Mesenchymal stem cell (in vitro differentiated cells and primary cell): ENCODE measurements at regions not wholly inside any gene's neighbourhood (a gene's known extent, or its start where the extent isn't known, plus 50 kb on each side); places are given as distances from the start of the nearest gene placed in this dataset.

ENCODE experiments used
- DNase-seq: peaks from one replicate; pipeline ENCODE4 v3.0.0-alpha.2; 2013
- H2AFZ ChIP-seq: one replicate; pipeline ENCODE4 v1.6.1; 2013; ENCODE audit warnings: low read depth, mild to moderate bottlenecking, control low read depth, inconsistent platforms, low read length, moderate library complexity
- H2AK5ac ChIP-seq: 2 replicates; pipeline ENCODE4 v1.6.1; 2013; ENCODE audit warnings: low read length, moderate library complexity, mild to moderate bottlenecking, inconsistent platforms; ENCODE audit not compliant: severe bottlenecking
- H2BK120ac ChIP-seq: one replicate; pipeline ENCODE4 v1.6.1; 2013; ENCODE audit warnings: low read depth, mild to moderate bottlenecking, inconsistent platforms, low read length, moderate library complexity
- H2BK12ac ChIP-seq, 2 experiments: one replicate each; pipeline ENCODE4 v1.6.1; 2013; ENCODE audit warnings: inconsistent platforms in 2 of 2, low read length in 2 of 2, mild to moderate bottlenecking in 2 of 2, moderate library complexity in 2 of 2, control low read depth in 1 of 2
- H2BK15ac ChIP-seq: one replicate; pipeline ENCODE4 v1.6.1; 2013; ENCODE audit warnings: mild to moderate bottlenecking, low read depth, inconsistent platforms; ENCODE audit not compliant: poor library complexity, severe bottlenecking
- H2BK5ac ChIP-seq: 2 replicates; pipeline ENCODE4 v1.6.1; 2013; ENCODE audit warnings: low read depth, mild to moderate bottlenecking, low read length, control low read depth, inconsistent platforms; ENCODE audit not compliant: poor library complexity, severe bottlenecking
- H3K14ac ChIP-seq, 2 experiments: one replicate each; pipeline ENCODE4 v1.6.1; 2013; ENCODE audit warnings: inconsistent platforms in 2 of 2, low read length in 2 of 2, control low read depth in 1 of 2, mild to moderate bottlenecking in 1 of 2, moderate library complexity in 1 of 2
- H3K18ac ChIP-seq, 2 experiments: one replicate each; pipeline ENCODE4 v1.6.1; 2013; ENCODE audit warnings: inconsistent platforms in 2 of 2, low read length in 2 of 2, control low read depth in 1 of 2, low read depth in 1 of 2, mild to moderate bottlenecking in 1 of 2
- H3K23ac ChIP-seq, 2 experiments: one replicate each; pipeline ENCODE4 v1.6.1; 2013; ENCODE audit warnings: inconsistent platforms in 2 of 2, low read length in 2 of 2, mild to moderate bottlenecking in 2 of 2, moderate library complexity in 2 of 2, control low read depth in 1 of 2
- H3K27ac ChIP-seq: 2 replicates; pipeline ENCODE4 v1.5.1; 2013; ENCODE audit warnings: mild to moderate bottlenecking, moderate library complexity, low read length, control low read depth, inconsistent platforms; ENCODE audit not compliant: poor library complexity, severe bottlenecking
- H3K27me3 ChIP-seq, 2 experiments: 2 replicates each; pipeline versions ENCODE4 v1.6.1 to v1.7.0; 2013; ENCODE audit warnings: low read length in 2 of 2, mild to moderate bottlenecking in 2 of 2, moderate library complexity in 2 of 2, control low read depth in 1 of 2, inconsistent platforms in 1 of 2; ENCODE audit not compliant: control insufficient read depth in 1 of 2, insufficient read depth in 1 of 2
- H3K36me3 ChIP-seq, 2 experiments: 2 replicates each; pipeline versions ENCODE4 v1.6.1 to v1.7.0; 2013; ENCODE audit warnings: low read length in 2 of 2, control low read depth in 1 of 2, inconsistent platforms in 1 of 2, low read depth in 1 of 2, mild to moderate bottlenecking in 1 of 2; ENCODE audit not compliant: insufficient read depth in 2 of 2, control insufficient read depth in 1 of 2
- H3K4ac ChIP-seq, 2 experiments: one replicate each; pipeline ENCODE4 v1.6.1; 2013; ENCODE audit warnings: inconsistent platforms in 2 of 2, low read length in 2 of 2, mild to moderate bottlenecking in 2 of 2, moderate library complexity in 2 of 2, control low read depth in 1 of 2, low read depth in 1 of 2
- H3K4me1 ChIP-seq: 2 replicates; pipeline ENCODE4 v1.6.1; 2013; ENCODE audit warnings: low read depth, low read length, control low read depth; ENCODE audit not compliant: control insufficient read depth, insufficient read depth
- H3K4me2 ChIP-seq: 2 replicates; pipeline ENCODE4 v1.6.1; 2013; ENCODE audit warnings: low read length, mild to moderate bottlenecking, inconsistent platforms; ENCODE audit not compliant: poor library complexity, severe bottlenecking
- H3K4me3 ChIP-seq, 2 experiments: 2 replicates each; pipeline versions ENCODE4 v1.5.1 to v1.7.0; 2013; ENCODE audit warnings: low read length in 2 of 2, mild to moderate bottlenecking in 2 of 2, control low read depth in 1 of 2, low read depth in 1 of 2; ENCODE audit not compliant: insufficient read depth in 1 of 2
- H3K79me1 ChIP-seq: replicated peaks from 2 replicates; pipeline ENCODE4 v1.6.1; 2013; ENCODE audit warnings: mild to moderate bottlenecking, control low read depth, low read length, inconsistent platforms; ENCODE audit not compliant: poor library complexity, severe bottlenecking
- H3K9ac ChIP-seq: 2 replicates; pipeline ENCODE4 v1.7.0; 2013; ENCODE audit warnings: mild to moderate bottlenecking, low read length, moderate library complexity
- H3K9me3 ChIP-seq: 2 replicates; pipeline ENCODE4 v1.7.0; 2013; ENCODE audit warnings: mild to moderate bottlenecking, low read length; ENCODE audit not compliant: control insufficient read depth
- H4K8ac ChIP-seq: one replicate; pipeline ENCODE4 v1.6.1; 2013; ENCODE audit warnings: inconsistent platforms, mild to moderate bottlenecking, low read length, moderate library complexity
- H4K91ac ChIP-seq: one replicate; pipeline ENCODE4 v1.6.1; 2013; ENCODE audit warnings: mild to moderate bottlenecking, low read length, inconsistent platforms
- WGBS: methylation state at CpG from one replicate; pipeline ENCODE4 v1.1.7; 2013; ENCODE audit warnings: mixed read lengths; 5-methylcytosine and 5-hydroxymethylcytosine counted together

GRCh38 chr20:43794326-43794725 lies 67.5 kb upstream of the GTSF1L start:
- Histone ChIP-seq H3K4me3 (no peak overlapping the region), H3K4me1 (no peaks in the 10 kb centered on the region), H2BK15ac (no peak overlapping the region), H4K8ac (no peak overlapping the region), H3K18ac (no peak overlapping the region), H3K4ac (no peak overlapping the region), H3K4me2 (no peak overlapping the region), H3K36me3 (no peaks in the 10 kb centered on the region), H4K91ac (no peak overlapping the region), H2AFZ (no peak overlapping the region), H3K23ac (no peak overlapping the region), H2BK120ac (no peak overlapping the region), H3K9ac (no peak overlapping the region), H2BK12ac (no peak overlapping the region), H2AK5ac (no peak overlapping the region), H3K27me3 (peaks cover 15 to 39% of the 10 kb centered on the region in 2 experiments), H3K27ac (no peak overlapping the region), H2BK5ac (no peak overlapping the region), H3K9me3 (peaks cover 32% of the 10 kb centered on the region), H3K14ac (no peak overlapping the region), H3K79me1 (no peaks in the 10 kb centered on the region)
- 100% methylated on average over 2 of the region's 2 CpGs for WGBS
- DNase-seq = no peak

GRCh38 chr20:43789593-43789992 lies 62.8 kb upstream of the GTSF1L start:
- Histone ChIP-seq H2BK12ac (no peak overlapping the region), H3K4me2 (no peak overlapping the region), H2BK5ac (no peak overlapping the region), H3K27me3 (peaks cover 4 to 10% of the 10 kb centered on the region in 2 experiments), H3K9ac (no peak overlapping the region), H2AK5ac (no peak overlapping the region), H2BK15ac (no peak overlapping the region), H3K4me1 (no peaks in the 10 kb centered on the region), H3K4me3 (no peak overlapping the region), H3K18ac (no peak overlapping the region), H3K9me3 (peaks cover 23% of the 10 kb centered on the region), H3K4ac (no peak overlapping the region), H3K36me3 (no peaks in the 10 kb centered on the region), H3K79me1 (no peaks in the 10 kb centered on the region), H4K91ac (no peak overlapping the region), H3K23ac (no peak overlapping the region), H2AFZ (no peak overlapping the region), H3K14ac (no peak overlapping the region), H3K27ac (no peak overlapping the region), H4K8ac (no peak overlapping the region), H2BK120ac (no peak overlapping the region)
- DNase-seq = no peak

DNA sequence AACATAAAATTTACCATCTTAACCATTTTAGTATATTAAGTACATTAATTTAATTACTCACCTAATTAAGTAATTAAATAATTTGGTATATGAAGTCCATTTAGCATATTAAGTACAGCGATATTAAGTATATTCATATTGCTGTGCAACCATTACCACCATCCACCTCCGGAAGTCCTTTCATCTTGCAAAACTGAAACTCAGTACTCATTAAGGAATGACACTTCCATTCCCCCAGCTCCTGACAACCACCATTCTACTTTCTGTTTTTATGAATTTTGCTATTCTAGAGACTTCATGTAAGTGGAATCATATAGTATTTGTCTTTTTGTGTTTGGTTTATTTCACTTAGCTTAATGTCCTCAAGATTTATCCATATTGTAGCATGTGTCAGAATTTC lies 61.1 kb upstream of the GTSF1L start:
- no peak overlapping the region for H4K8ac ChIP-seq
- WGBS = 92% methylated on average over 2 of the region's 2 CpGs
- H2BK5ac ChIP-seq = no peak overlapping the region
- no peaks in the 10 kb centered on the region for H3K79me1 ChIP-seq
- no peak overlapping the region for H2BK12ac ChIP-seq
- H3K9me3 ChIP-seq = peaks cover 21% of the 10 kb centered on the region
- no peak for DNase-seq
- H3K14ac ChIP-seq = no peak overlapping the region
- no peak overlapping the region for H3K18ac ChIP-seq
- H3K27me3 ChIP-seq = peaks cover 4 to 6% of the 10 kb centered on the region in 2 experiments
- H2BK120ac ChIP-seq = no peak overlapping the region
- no peak overlapping the region for H3K9ac ChIP-seq
- no peak overlapping the region for H3K4me2 ChIP-seq
- H2BK15ac ChIP-seq = no peak overlapping the region
- H2AK5ac ChIP-seq = no peak overlapping the region
- H4K91ac ChIP-seq = no peak overlapping the region
- no peak overlapping the region for H3K4ac ChIP-seq
- no peaks in the 10 kb centered on the region for H3K36me3 ChIP-seq
- no peak overlapping the region for H2AFZ ChIP-seq
- no peak overlapping the region for H3K23ac ChIP-seq
- no peak overlapping the region for H3K27ac ChIP-seq
- H3K4me1 ChIP-seq = no peaks in the 10 kb centered on the region
- no peak overlapping the region for H3K4me3 ChIP-seq

DNA sequence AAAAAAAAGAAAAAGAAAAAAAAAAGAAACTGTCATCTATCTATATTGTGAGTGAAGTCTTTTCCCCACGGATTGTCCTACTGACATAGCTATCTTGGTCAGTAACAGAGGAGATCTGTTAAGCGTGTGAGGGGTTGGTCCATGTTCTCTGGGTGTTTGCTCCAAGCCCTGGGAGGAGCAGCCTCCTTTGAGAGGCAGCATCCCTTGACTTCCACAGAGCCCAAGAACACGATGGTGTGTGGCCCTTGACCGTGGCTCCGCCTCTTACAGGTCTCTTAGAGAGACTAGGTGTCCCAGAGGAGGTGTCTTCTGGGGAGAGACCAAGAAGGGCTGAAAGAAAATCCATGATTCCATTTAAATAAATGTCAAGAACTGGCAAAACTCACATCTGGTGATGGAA lies 60.1 kb upstream of the GTSF1L start:
- no peak overlapping the region for H3K4me2 ChIP-seq
- no peak overlapping the region for H2AFZ ChIP-seq
- no peak overlapping the region for H3K23ac ChIP-seq
- no peak overlapping the region for H2BK5ac ChIP-seq
- no peak overlapping the region for H2BK120ac ChIP-seq
- H4K8ac ChIP-seq = no peak overlapping the region
- H3K27ac ChIP-seq = no peak overlapping the region
- no peak overlapping the region for H3K9ac ChIP-seq
- H3K18ac ChIP-seq = no peak overlapping the region
- H2BK12ac ChIP-seq = no peak overlapping the region
- peaks cover under 1 to 4% of the 10 kb centered on the region in 2 experiments for H3K27me3 ChIP-seq
- H3K4me1 ChIP-seq = no peaks in the 10 kb centered on the region
- no peak overlapping the region for H4K91ac ChIP-seq
- no peak overlapping the region for H2BK15ac ChIP-seq
- no peaks in the 10 kb centered on the region for H3K36me3 ChIP-seq
- H3K4me3 ChIP-seq = no peak overlapping the region
- no peaks in the 10 kb centered on the region for H3K79me1 ChIP-seq
- no peak overlapping the region for H2AK5ac ChIP-seq
- H3K4ac ChIP-seq = no peak overlapping the region
- peaks cover 10% of the 10 kb centered on the region for H3K9me3 ChIP-seq
- no peak overlapping the region for H3K14ac ChIP-seq
- no peak for DNase-seq
- WGBS = 96% methylated on average over 5 of the region's 5 CpGs
